HFFc6 (cell line): ENCODE measurements at regions not wholly inside any gene's neighbourhood (a gene's known extent, or its start where the extent isn't known, plus 50 kb on each side); places are given as distances from the start of the nearest gene placed in this dataset.

Experiments used
- DNase-seq: peaks from one replicate; pipeline ENCODE4 v3.0.0-alpha.2; 2018
- H3K27ac Mint-ChIP-seq: 2 replicates; pipeline ENCODE4 v1.8.0; 2020; ENCODE audit warnings: mild to moderate bottlenecking, mixed read lengths
- H3K27me3 Mint-ChIP-seq: 2 replicates; pipeline ENCODE4 v1.8.0; 2021; ENCODE audit warnings: mild to moderate bottlenecking, moderate library complexity, mixed read lengths; ENCODE audit not compliant: insufficient read depth
- H3K36me3 Mint-ChIP-seq: 2 replicates; pipeline ENCODE4 v1.8.0; 2021; ENCODE audit warnings: low read depth, mixed read lengths
- H3K4me1 Mint-ChIP-seq: 2 replicates; pipeline ENCODE4 v1.8.0; 2020; ENCODE audit warnings: low read depth, mixed read lengths
- H3K4me3 Mint-ChIP-seq: 2 replicates; pipeline ENCODE4 v1.8.0; 2020; ENCODE audit warnings: mild to moderate bottlenecking, moderate library complexity, mixed read lengths
- H3K9me3 Mint-ChIP-seq: 2 replicates; pipeline ENCODE4 v1.8.0; 2020; ENCODE audit warnings: mild to moderate bottlenecking, mixed read lengths
- CTCF ChIP-seq: fragments of 200-600 bp; sonication (generic); IDR thresholded peaks from 2 replicates; pipeline ENCODE4 v1.5.0; 2021; ENCODE audit warnings: antibody characterized with exemption, mild to moderate bottlenecking

GRCh38 chr9:28158451-28158850, 585.2 kb upstream of the C9orf72 start:
- TF ChIP-seq CTCF: no peak
- H3K27ac Mint-ChIP-seq: no peak overlapping the region
- no peaks in the 10 kb centered on the region for H3K4me1 Mint-ChIP-seq
- no peaks in the 10 kb centered on the region for H3K27me3 Mint-ChIP-seq
- no peak for DNase-seq
- no peak overlapping the region for H3K4me3 Mint-ChIP-seq
- H3K9me3 Mint-ChIP-seq: peaks cover 24% of the 10 kb centered on the region
- H3K36me3 Mint-ChIP-seq: no peaks in the 10 kb centered on the region

- DNase-seq: no peak
- no peaks in the 10 kb centered on the region; the same call in 1 of the 2 replicates for H3K27me3 Mint-ChIP-seq
- H3K9me3 Mint-ChIP-seq: peaks cover 26% of the 10 kb centered on the region
- H3K27ac Mint-ChIP-seq: no peak overlapping the region
- H3K4me3 Mint-ChIP-seq: no peak overlapping the region
- H3K4me1 Mint-ChIP-seq: no peaks in the 10 kb centered on the region
- no peaks in the 10 kb centered on the region for H3K36me3 Mint-ChIP-seq
- TF ChIP-seq CTCF: no peak
These were observed 590.3 kb upstream of the C9orf72 start for GRCh38 chr9:28163619-28164018.

GRCh38 chr9:28166179-28166578, 592.9 kb upstream of the C9orf72 start:
- Mint-ChIP-seq H3K27ac (no peak overlapping the region), H3K27me3 (no peaks in the 10 kb centered on the region; the same call in 1 of the 2 replicates), H3K36me3 (no peaks in the 10 kb centered on the region), H3K4me1 (no peaks in the 10 kb centered on the region), H3K4me3 (no peak overlapping the region), H3K9me3 (peaks cover 26% of the 10 kb centered on the region)
- no peak for TF ChIP-seq CTCF
- no peak for DNase-seq

GRCh38 chr9:28177142-28177541, 603.9 kb upstream of the C9orf72 start:
- TF ChIP-seq CTCF: no peak

GRCh38 chr9:28177925-28178324, 604.6 kb upstream of the C9orf72 start:
- TF ChIP-seq CTCF: no peak
- Mint-ChIP-seq H3K9me3 (peaks cover 25% of the 10 kb centered on the region), H3K36me3 (no peaks in the 10 kb centered on the region), H3K27me3 (no peaks in the 10 kb centered on the region), H3K4me3 (no peak overlapping the region), H3K27ac (no peak overlapping the region), H3K4me1 (no peaks in the 10 kb centered on the region)
- DNase-seq: no peak

More at GRCh38 chr9:28177142-28177541, 603.9 kb upstream of the C9orf72 start:
- no peak overlapping the region for H3K4me3 Mint-ChIP-seq
- no peak overlapping the region for H3K27ac Mint-ChIP-seq
- H3K4me1 Mint-ChIP-seq: no peaks in the 10 kb centered on the region
- peaks cover 22% of the 10 kb centered on the region for H3K9me3 Mint-ChIP-seq
- H3K27me3 Mint-ChIP-seq: no peaks in the 10 kb centered on the region
- H3K36me3 Mint-ChIP-seq: no peaks in the 10 kb centered on the region
- no peak for DNase-seq

- Mint-ChIP-seq H3K4me1 (no peaks in the 10 kb centered on the region), H3K4me3 (no peak overlapping the region), H3K27ac (no peak overlapping the region), H3K9me3 (peaks cover 26% of the 10 kb centered on the region), H3K27me3 (no peaks in the 10 kb centered on the region), H3K36me3 (no peaks in the 10 kb centered on the region)
- no peak for TF ChIP-seq CTCF
- DNase-seq: no peak
These were observed 606.6 kb upstream of the C9orf72 start for GRCh38 chr9:28179893-28180292.
